ENCODE measurements at regions not wholly inside any gene's neighbourhood (a gene's known extent, or its start where the extent isn't known, plus 50 kb on each side); places are given as distances from the start of the nearest gene placed in this dataset.
"Not testable (repeated sequence)": the region's sequence is repeated elsewhere in the genome, so short reads cannot be mapped to it uniquely, and the experiment has no call there.

DNA sequence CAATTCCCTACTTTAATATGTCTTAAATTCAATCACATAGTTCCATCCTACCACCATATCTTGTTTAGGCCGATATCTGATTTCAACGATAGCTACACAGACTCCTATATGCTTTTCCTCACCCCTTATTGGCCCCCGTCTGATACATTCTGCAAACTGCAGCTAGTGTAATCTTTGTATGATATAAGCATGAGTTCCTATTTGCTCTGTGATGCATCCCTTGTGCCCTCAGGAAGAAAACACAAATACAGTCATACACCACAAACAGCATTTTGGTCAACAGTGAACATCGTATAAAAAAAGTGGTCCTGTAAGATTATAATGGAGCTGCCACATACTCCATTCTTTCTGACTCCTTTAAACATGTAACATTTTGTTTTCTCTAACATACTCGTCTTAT is 837.8 kb upstream of the CDH6 start:
- H3K9me3 ChIP-seq = no peaks in the 10 kb centered on the region
- no peak overlapping the region for H3K27ac ChIP-seq
- no peaks in the 10 kb centered on the region for H3K36me3 ChIP-seq
- no peaks in the 10 kb centered on the region for H3K4me1 ChIP-seq (replicated peaks)
- WGBS = 73% methylated on average over 5 of the region's 5 CpGs
- H3K27me3 ChIP-seq (replicated peaks; ENCODE audit: insufficient read depth) = no peaks in the 10 kb centered on the region
- DNase-seq (ENCODE audit: low spot score) = no peak
- H3K4me3 ChIP-seq = no peak overlapping the region
- TF ChIP-seq POLR2A (IDR thresholded peaks at IDR 0.05) (no peak), POLR2AphosphoS5 (IDR thresholded peaks at IDR 0.05) (no peak)
- TF ChIP-seq, protein P1, sequence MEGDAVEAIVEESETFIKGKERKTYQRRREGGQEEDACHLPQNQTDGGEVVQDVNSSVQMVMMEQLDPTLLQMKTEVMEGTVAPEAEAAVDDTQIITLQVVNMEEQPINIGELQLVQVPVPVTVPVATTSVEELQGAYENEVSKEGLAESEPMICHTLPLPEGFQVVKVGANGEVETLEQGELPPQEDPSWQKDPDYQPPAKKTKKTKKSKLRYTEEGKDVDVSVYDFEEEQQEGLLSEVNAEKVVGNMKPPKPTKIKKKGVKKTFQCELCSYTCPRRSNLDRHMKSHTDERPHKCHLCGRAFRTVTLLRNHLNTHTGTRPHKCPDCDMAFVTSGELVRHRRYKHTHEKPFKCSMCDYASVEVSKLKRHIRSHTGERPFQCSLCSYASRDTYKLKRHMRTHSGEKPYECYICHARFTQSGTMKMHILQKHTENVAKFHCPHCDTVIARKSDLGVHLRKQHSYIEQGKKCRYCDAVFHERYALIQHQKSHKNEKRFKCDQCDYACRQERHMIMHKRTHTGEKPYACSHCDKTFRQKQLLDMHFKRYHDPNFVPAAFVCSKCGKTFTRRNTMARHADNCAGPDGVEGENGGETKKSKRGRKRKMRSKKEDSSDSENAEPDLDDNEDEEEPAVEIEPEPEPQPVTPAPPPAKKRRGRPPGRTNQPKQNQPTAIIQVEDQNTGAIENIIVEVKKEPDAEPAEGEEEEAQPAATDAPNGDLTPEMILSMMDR (IDR thresholded peaks at IDR 0.05) = no peak
- intact Hi-C loops (cut with DNase I) = no loop called here

DNA sequence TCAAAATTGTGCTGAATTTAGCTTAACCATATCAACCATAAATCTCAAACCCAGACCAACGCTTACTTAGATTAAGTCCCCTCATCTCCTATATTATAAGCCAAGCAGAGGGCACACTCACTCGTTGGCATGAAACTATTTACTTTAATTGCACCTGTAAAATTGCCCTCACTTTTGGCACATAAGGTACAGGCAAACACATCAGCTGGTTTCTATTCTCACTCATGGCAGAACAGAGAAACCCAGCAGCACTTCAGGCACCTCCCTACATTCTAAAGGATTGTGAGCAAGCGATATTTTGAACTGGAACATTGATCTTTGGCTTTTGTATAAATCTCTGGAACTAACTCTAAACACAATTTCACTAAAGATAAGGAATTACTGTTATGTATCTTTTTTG is 845.6 kb upstream of the CDH6 start:
- no peak for DNase-seq (ENCODE audit: low spot score)
- intact Hi-C loops (cut with DNase I) = no loop called here
- Histone ChIP-seq H3K9me3 (no peaks in the 10 kb centered on the region), H3K4me1 (replicated peaks) (no peaks in the 10 kb centered on the region), H3K36me3 (no peaks in the 10 kb centered on the region), H3K27me3 (replicated peaks; ENCODE audit: insufficient read depth) (no peaks in the 10 kb centered on the region), H3K4me3 (no peak overlapping the region), H3K27ac (no peak overlapping the region)
- WGBS = 60% methylated on average over 3 of the region's 3 CpGs
- no peak for TF ChIP-seq POLR2AphosphoS5 (IDR thresholded peaks at IDR 0.05)
- TF ChIP-seq POLR2A (IDR thresholded peaks at IDR 0.05) = no peak
- TF ChIP-seq, protein P1 (IDR thresholded peaks at IDR 0.05) = no peak

DNA sequence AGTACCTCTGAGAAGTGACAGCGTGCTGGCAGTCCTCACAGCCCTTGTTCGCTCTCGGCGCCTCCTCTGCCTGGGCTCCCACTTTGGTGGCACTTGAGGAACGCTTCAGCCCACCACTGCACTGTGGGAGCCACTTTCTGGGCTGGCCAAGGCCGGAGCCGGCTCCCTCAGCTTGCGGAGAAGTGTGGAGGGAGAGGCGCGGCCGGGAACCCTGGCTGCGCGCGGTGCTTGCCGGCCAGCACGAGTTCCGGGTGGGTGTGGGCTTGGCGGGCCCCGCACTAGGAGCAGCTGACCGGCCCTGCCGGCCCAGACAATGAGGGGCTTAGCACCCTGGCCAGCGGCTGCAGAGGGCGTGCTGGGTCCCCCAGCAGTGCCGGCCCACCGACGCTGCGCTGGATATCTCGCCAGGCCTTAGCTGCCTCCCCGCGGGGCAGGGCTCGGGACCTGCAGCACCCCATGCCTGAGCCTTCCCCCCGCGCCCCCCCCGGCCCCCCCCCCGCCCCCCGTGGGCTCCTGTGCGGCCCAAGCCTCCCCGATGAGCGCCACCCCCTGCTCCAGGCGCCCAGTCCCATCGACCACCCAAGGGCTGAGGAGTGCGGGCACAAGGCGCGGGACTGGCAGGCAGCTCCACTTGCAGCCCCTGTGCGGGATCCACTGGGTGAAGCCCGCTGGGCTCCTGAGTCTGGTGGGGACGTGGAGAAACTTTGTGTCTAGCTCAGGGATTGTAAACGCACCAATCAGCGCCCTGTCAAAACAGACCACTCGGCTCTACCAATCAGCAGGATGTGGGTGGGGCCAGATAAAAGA is 847.7 kb upstream of the CDH6 start:
- H3K36me3 ChIP-seq; H3K4me3 ChIP-seq; H3K4me1 ChIP-seq (replicated peaks); H3K27me3 ChIP-seq (replicated peaks; ENCODE audit: insufficient read depth); DNase-seq (ENCODE audit: low spot score); H3K27ac ChIP-seq; H3K9me3 ChIP-seq; intact Hi-C loops (cut with DNase I): not testable (repeated sequence)
- 83% methylated on average over 42 of the region's 50 CpGs for WGBS

DNA sequence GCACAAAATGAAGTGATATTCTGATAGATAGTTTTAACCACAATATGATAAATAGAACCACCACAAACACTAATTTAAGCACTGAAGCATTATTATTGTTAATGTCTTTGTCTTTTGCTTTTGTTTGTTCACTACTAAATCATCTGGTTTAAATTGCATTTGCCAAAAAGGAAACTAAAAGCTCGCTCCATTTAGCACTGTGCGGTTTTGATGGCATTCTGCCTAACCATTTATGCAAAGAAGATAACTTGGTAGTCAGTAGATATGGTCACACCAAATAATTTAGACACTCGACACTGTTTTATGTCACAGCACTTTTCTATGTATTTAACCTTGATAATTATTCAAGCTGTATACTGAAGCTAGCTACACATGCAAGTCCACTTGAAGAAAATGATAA is 849.8 kb upstream of the CDH6 start:
- H3K27me3 ChIP-seq (replicated peaks; ENCODE audit: insufficient read depth) = no peaks in the 10 kb centered on the region
- no peak overlapping the region for H3K27ac ChIP-seq
- H3K4me1 ChIP-seq (replicated peaks) = no peaks in the 10 kb centered on the region
- H3K9me3 ChIP-seq = no peaks in the 10 kb centered on the region
- DNase-seq (ENCODE audit: low spot score) = no peak
- no peak overlapping the region for H3K4me3 ChIP-seq
- WGBS = 59% methylated on average over 3 of the region's 3 CpGs
- intact Hi-C loops (cut with DNase I) = no loop called here
- no peak for TF ChIP-seq POLR2A (IDR thresholded peaks at IDR 0.05)
- TF ChIP-seq, protein P1 (IDR thresholded peaks at IDR 0.05) = no peak
- no peak for TF ChIP-seq POLR2AphosphoS5 (IDR thresholded peaks at IDR 0.05)
- H3K36me3 ChIP-seq = no peaks in the 10 kb centered on the region

DNA sequence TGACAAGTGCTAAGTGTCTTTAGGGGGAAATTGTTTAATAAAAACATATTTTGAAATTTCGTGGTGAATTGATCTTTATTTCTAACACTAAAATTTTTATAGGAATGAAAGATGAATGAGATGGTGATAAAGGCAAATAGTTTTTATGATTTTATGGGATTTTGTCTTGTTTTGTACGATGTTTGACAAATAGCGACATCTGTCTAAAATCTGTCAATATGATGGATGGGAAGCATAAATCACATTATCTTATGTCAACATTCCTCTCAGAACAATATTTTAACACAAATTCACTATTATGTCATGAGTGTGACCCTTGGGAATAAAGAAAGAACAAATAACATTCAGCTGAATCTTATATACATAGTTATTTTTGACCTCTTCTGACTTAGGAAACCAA is 852.0 kb upstream of the CDH6 start:
- no peaks in the 10 kb centered on the region for H3K4me1 ChIP-seq (replicated peaks)
- DNase-seq (ENCODE audit: low spot score) = no peak
- intact Hi-C loops (cut with DNase I) = no loop called here

More for the DNA sequence above, 852.0 kb upstream of the CDH6 start:
- Histone ChIP-seq H3K27ac (no peak overlapping the region), H3K4me3 (no peak overlapping the region), H3K27me3 (replicated peaks; ENCODE audit: insufficient read depth) (no peaks in the 10 kb centered on the region), H3K9me3 (no peaks in the 10 kb centered on the region), H3K36me3 (no peaks in the 10 kb centered on the region)
- 55% methylated on average over 3 of the region's 3 CpGs for WGBS
- TF ChIP-seq, protein P1 (IDR thresholded peaks at IDR 0.05) = no peak
- no peak for TF ChIP-seq POLR2A (IDR thresholded peaks at IDR 0.05)
- no peak for TF ChIP-seq POLR2AphosphoS5 (IDR thresholded peaks at IDR 0.05)

Measured in prostate gland (tissue), 2 donors.